ENCODE measurements at regions not wholly inside any gene's neighbourhood (a gene's known extent, or its start where the extent isn't known, plus 50 kb on each side); places are given as distances from the start of the nearest gene placed in this dataset.

DNA sequence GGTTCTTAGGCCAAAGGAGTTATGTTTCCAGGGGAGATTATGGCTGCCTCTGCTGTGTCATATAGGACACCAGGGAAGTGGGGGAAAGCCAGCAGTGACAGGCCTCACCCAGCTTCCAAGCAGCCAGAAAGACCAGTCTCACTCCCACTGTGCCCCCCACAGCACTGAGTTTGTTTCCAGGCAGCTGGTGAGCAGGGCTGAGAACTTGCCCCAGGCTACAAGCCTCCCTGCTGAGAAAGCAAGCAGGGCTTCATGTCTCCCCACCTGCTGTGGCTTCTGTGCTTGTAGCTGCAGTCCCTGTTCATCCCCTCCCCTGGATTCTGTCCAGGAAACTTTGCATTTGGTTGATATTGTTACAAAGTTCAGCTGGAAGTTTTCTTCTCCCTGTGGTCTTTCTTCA is 376.3 kb downstream of the PDCD6IP start:
- TF ChIP-seq, protein P1, sequence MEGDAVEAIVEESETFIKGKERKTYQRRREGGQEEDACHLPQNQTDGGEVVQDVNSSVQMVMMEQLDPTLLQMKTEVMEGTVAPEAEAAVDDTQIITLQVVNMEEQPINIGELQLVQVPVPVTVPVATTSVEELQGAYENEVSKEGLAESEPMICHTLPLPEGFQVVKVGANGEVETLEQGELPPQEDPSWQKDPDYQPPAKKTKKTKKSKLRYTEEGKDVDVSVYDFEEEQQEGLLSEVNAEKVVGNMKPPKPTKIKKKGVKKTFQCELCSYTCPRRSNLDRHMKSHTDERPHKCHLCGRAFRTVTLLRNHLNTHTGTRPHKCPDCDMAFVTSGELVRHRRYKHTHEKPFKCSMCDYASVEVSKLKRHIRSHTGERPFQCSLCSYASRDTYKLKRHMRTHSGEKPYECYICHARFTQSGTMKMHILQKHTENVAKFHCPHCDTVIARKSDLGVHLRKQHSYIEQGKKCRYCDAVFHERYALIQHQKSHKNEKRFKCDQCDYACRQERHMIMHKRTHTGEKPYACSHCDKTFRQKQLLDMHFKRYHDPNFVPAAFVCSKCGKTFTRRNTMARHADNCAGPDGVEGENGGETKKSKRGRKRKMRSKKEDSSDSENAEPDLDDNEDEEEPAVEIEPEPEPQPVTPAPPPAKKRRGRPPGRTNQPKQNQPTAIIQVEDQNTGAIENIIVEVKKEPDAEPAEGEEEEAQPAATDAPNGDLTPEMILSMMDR (IDR thresholded peaks at IDR 0.05; ENCODE audit: extremely low read depth in 1 of 2, insufficient read depth in 1 of 2, low read depth in 1 of 2, low read length in 2 of 2): no peak
- TF ChIP-seq POLR2A (IDR thresholded peaks at IDR 0.05; ENCODE audit: low read depth, low read length) (no peak), POLR2AphosphoS5 (IDR thresholded peaks at IDR 0.05; ENCODE audit: insufficient read depth, low read depth, low read length) (no peak), JUN (IDR thresholded peaks at IDR 0.05; ENCODE audit: borderline replicate concordance, insufficient read depth, insufficient read length, low read depth) (no peak), GATA2 (IDR thresholded peaks at IDR 0.05; ENCODE audit: insufficient read depth, insufficient read length, low read depth, low read length) (no peak), EZH2 (IDR thresholded peaks at IDR 0.05; ENCODE audit: borderline replicate concordance, low read depth, low read length, severe bottlenecking) (no peak), MYC (IDR thresholded peaks at IDR 0.05; ENCODE audit: low read depth, low read length) (no peak), FOS (IDR thresholded peaks at IDR 0.05; ENCODE audit: borderline replicate concordance, insufficient read depth, low read length) (no peak)
- TF ChIP-seq, protein P2, sequence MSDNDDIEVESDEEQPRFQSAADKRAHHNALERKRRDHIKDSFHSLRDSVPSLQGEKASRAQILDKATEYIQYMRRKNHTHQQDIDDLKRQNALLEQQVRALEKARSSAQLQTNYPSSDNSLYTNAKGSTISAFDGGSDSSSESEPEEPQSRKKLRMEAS (IDR thresholded peaks at IDR 0.05; ENCODE audit: insufficient read depth, insufficient read length): no peak

All from endothelial cell of umbilical vein (primary cell).